SU-DHL-6 (cell line): ENCODE measurements at regions not wholly inside any gene's neighbourhood (a gene's known extent, or its start where the extent isn't known, plus 50 kb on each side); places are given as distances from the start of the nearest gene placed in this dataset.

Source experiments
- EZH2phosphoT487 ChIP-seq: fragments of 200-600 bp; sonication (generic), shearing (Covaris generic); conservative IDR thresholded peaks from 2 replicates; pipeline ENCODE4 v1.6.1; 2018; ENCODE audit warnings: mild to moderate bottlenecking, antibody characterized with exemption, low read length, moderate library complexity, mixed read lengths
- TF ChIP-seq, protein P1 (sequence below): fragments of 200-600 bp; sonication (generic); IDR thresholded peaks from one replicate; pipeline ENCODE4 v1.5.1; 2017; ENCODE audit warnings: antibody characterized with exemption, mild to moderate bottlenecking, low read length, moderate library complexity; ENCODE audit not compliant: insufficient read depth, poor library complexity, severe bottlenecking

DNA sequence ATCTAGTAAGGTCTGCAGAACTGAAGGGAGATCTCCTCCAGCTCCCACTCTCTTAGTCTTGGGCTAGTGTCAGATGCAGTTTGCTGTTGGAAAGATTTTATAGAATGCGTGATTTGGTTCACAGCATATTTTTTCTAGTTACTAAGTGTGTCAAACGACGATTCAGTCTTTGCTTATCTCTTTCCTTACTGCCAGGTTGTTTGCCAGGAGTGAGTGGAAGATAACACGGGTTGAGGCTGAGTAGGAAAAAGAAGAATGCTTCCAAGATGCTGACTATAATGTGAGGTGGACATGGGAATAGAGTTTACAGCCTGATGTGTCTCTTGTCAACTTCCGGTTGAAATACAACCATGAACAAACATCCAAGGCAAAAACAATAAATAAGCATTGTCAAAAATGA lies 141.4 kb downstream of the GDAP2 start:
- TF ChIP-seq, protein P1, sequence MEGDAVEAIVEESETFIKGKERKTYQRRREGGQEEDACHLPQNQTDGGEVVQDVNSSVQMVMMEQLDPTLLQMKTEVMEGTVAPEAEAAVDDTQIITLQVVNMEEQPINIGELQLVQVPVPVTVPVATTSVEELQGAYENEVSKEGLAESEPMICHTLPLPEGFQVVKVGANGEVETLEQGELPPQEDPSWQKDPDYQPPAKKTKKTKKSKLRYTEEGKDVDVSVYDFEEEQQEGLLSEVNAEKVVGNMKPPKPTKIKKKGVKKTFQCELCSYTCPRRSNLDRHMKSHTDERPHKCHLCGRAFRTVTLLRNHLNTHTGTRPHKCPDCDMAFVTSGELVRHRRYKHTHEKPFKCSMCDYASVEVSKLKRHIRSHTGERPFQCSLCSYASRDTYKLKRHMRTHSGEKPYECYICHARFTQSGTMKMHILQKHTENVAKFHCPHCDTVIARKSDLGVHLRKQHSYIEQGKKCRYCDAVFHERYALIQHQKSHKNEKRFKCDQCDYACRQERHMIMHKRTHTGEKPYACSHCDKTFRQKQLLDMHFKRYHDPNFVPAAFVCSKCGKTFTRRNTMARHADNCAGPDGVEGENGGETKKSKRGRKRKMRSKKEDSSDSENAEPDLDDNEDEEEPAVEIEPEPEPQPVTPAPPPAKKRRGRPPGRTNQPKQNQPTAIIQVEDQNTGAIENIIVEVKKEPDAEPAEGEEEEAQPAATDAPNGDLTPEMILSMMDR, result no peak
- TF ChIP-seq EZH2phosphoT487, result no peak
